Left ventricle myocardium inferior (tissue), 1 donor: ENCODE measurements at regions not wholly inside any gene's neighbourhood (a gene's known extent, or its start where the extent isn't known, plus 50 kb on each side); places are given as distances from the start of the nearest gene placed in this dataset.
A peak's percentile ranks its signal among the peaks of the same experiment; 100 is the strongest.
"Not testable (repeated sequence)": the region's sequence is repeated elsewhere in the genome, so short reads cannot be mapped to it uniquely, and the experiment has no call there.

ENCODE experiments used
- DNase-seq: peaks from one replicate; pipeline ENCODE4 v3.0.0-alpha.2; 2020
- H3K27ac ChIP-seq: fragments of 200-600 bp; replicated peaks from 2 replicates; pipeline ENCODE4 v1.8.0; 2021
- H3K27me3 ChIP-seq: fragments of 200-600 bp; 2 replicates; pipeline ENCODE4 v1.8.0; 2021; ENCODE audit warnings: low read depth
- H3K36me3 ChIP-seq: fragments of 200-600 bp; 2 replicates; pipeline ENCODE4 v1.8.0; 2021
- H3K4me1 ChIP-seq: fragments of 200-600 bp; 2 replicates; pipeline ENCODE4 v1.8.0; 2021
- H3K4me3 ChIP-seq: fragments of 200-600 bp; 2 replicates; pipeline ENCODE4 v1.8.0; 2021; ENCODE audit warnings: mild to moderate bottlenecking, moderate library complexity
- H3K9me3 ChIP-seq: fragments of 200-600 bp; replicated peaks from 2 replicates; pipeline ENCODE4 v1.8.0; 2021
- intact Hi-C: fragments of 100-400 bp; cut with micrococcal nuclease; formaldehyde crosslinking; loops from one replicate; pipeline ENCODE4 v1.11.0; 2022
- donor health status: DM: no; HTN: yes; CAD: no; lungs with severe emphysema.

DNA sequence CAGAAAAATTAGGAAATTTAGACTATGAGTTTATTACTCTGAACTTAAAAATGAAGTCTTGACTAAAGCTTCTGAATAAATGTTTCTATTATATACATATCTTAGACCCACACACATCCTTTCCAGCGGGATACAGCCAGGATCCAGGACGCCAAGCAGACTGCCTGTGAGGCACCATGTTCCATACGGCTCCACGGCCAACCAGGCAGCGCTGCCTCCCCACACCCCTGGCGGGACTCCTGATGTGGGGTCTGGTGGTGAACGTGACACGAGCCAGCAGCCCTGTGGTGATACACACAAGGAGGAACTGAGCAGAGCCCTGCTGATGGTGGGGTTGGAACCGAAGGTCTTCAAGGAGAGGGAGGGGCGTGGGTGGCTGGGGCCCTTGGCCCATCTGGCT, 59.8 kb upstream of the TNK2 start:
- H3K27ac ChIP-seq, H3K9me3 ChIP-seq, H3K4me3 ChIP-seq, H3K27me3 ChIP-seq, H3K4me1 ChIP-seq, DNase-seq, intact Hi-C loops: not testable (repeated sequence)
- peaks cover 68% of the 10 kb centered on the region for H3K36me3 ChIP-seq

DNA sequence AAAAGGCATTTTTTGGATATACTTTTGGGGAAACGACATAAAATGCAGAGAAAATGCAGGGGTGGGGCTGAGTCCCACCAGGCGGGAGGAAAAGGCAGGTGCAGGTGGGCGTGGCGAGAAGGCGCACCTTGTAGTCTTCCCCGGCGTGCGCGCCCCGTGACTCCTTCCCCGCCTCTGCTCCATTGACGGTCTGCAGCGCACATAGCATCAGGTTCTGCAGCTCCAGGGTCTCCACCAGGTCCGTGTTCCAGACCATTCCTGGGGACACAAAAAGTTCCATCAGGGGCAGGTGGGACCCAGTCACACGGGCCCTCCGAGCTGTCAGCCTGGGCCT, 59.0 kb upstream of the TNK2 start:
- intact Hi-C loops, DNase-seq: not testable (repeated sequence)

DNA sequence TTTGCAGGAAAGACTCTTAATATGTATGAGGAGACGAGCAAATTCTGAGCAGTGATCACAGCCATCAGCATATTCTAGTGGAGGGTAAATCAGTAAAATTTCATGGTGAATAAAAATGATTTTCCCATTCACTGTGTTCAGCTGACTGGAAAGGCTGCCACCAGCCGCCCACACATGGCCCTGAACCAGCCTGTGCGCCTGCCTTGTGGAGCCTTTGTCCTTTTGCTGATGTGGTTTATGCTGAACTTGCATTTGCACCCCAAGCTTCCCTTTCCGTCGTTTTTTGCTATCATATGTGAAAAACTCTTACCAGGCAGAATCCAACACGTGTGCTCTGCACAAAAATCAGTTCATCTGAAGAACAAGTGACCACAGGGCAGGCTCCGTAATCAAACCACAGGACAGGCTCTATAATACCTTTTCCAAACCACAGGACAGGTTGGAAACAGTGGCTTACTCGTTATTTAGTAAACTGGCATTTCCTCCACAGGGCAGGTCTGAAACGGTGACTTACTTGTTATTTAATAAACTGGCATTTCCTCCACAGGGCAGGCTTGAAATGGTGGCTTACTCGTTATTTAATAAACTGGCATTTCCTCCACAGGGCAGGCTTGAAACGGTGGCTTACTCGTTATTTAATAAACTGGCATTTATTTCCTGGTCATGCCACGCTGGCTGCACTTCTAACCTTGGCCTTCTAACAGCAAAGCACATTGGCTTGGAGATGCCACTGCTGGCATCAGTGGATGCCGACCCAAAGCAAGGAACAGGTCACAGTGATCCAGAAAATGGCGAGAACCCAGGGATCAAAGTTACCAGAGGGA, 58.4 kb upstream of the TNK2 start:
- H3K4me1 ChIP-seq, H3K27me3 ChIP-seq, DNase-seq, H3K9me3 ChIP-seq, intact Hi-C loops, H3K27ac ChIP-seq, H3K4me3 ChIP-seq: not testable (repeated sequence)
- H3K36me3 ChIP-seq: peaks cover 69% of the 10 kb centered on the region

More for the DNA sequence above, 59.0 kb upstream of the TNK2 start:
- not testable (repeated sequence) for H3K27me3 ChIP-seq, H3K9me3 ChIP-seq, H3K4me1 ChIP-seq, H3K27ac ChIP-seq, H3K4me3 ChIP-seq
- H3K36me3 ChIP-seq: peaks cover 73% of the 10 kb centered on the region

DNA sequence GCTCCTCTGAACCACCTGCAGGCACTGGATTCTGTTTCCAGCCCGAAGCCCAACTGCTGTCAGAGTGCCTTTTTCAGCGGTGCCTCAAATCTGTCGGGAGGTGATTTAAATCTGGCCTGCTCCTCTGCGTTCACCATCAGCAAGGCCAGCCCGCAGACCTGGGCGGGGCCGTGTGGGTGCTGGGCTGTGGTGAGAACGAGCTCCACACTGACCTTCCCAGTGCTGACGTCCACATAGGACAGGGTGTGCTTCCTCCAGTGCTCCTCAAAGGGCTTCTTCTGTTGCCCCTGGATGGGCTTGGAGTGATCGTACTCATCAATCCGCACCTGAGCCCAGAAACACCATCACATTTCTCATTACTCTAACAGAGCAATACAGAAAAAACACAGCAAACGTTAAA, 56.9 kb upstream of the TNK2 start:
- intact Hi-C loops, H3K27me3 ChIP-seq, H3K9me3 ChIP-seq, H3K4me3 ChIP-seq, H3K27ac ChIP-seq, DNase-seq, H3K4me1 ChIP-seq: not testable (repeated sequence)
- H3K36me3 ChIP-seq: peaks cover 55% of the 10 kb centered on the region

DNA sequence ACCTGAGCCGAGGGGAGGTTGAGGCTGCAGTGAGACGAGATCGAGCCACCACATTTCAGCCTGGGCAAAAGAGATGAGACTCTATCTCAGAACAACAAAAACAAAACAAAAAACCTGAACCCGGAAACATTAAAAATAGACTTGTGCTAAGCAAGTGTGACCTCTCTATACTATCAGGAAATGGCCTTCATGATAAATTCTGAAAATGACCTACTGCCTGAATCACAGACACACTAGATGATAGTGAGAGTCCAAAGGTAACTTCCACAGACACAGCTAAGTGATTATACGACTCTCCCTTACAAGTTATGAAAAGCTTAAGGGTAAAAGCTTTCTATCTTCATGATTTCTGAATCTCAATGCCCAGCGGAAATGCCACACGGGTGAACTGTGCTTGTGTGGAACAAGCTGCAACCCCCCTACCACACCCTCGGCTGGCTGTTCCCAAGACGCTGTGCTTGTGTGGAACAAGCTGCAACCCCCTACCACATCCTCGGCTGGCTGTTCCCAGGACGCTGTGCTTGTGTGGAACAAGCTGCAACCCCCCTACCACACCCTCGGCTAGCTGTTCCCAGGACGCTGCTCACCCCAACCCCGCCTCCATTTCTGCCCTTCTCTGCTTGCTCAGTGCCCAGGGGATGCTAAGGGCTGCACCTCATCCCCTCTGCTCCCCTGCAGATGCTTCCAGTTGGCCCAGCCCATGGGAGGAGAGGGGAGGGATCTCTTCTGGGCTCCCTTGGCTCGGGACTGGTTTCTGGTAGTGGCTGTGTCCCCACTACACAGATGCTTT, 56.2 kb upstream of the TNK2 start:
- H3K4me1 ChIP-seq, H3K4me3 ChIP-seq, DNase-seq, H3K27me3 ChIP-seq, H3K27ac ChIP-seq, intact Hi-C loops, H3K9me3 ChIP-seq: not testable (repeated sequence)
- H3K36me3 ChIP-seq: peaks cover 50% of the 10 kb centered on the region

DNA sequence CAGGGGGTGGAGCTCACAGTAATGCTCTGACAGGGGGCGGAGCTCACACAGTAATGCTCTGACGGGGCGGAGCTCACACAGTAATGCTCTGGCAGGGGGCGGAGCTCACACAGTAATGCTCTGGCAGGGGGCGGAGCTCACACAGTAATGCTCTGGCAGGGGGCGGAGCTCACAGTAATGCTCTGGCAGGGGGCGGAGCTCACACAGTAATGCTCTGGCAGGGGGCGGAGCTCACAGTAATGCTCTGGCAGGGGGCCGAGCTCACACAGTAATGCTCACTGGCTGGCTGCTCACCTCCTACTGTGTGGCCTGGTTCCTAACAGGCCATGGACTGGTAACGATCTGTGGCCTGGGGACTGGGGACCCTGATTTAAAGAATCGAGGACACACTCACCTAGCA, 53.9 kb upstream of the TNK2 start:
- H3K27me3 ChIP-seq, DNase-seq, H3K4me3 ChIP-seq, H3K9me3 ChIP-seq, H3K27ac ChIP-seq, H3K4me1 ChIP-seq, intact Hi-C loops: not testable (repeated sequence)
- peaks cover 45% of the 10 kb centered on the region for H3K36me3 ChIP-seq

DNA sequence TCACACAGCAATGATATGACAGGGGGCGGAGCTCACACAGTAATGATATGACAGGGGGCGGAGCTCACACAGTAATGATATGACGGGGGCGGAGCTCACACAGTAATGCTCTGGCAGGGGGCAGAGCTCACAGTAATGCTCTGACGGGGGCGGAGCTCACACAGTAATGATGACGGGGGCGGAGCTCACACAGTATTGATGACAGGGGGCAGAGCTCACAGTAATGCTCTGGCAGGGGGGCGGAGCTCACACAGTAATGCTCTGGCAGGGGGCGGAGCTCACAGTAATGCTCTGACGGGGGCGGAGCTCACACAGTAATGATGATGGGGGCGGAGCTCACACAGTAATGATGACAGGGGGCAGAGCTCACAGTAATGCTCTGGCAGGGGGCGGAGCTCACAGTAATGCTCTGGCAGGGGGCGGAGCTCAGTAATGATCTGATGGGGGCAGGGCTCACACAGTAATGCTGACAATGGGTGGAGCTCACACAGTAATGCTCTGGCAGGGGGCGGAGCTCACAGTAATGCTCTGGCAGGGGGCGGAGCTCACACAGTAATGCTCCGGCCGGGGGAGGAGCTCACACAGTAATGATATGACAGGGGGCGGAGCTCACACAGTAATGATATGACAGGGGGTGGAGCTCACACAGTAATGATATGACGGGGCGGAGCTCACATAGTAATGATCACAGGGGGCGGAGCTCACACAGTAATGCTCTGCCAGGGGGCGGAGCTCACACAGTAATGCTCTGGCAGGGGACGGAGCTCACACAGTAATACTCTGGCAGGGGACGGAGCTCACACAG, 52.8 kb upstream of the TNK2 start:
- H3K4me1 ChIP-seq, DNase-seq, H3K27ac ChIP-seq, H3K9me3 ChIP-seq, H3K27me3 ChIP-seq, H3K4me3 ChIP-seq, intact Hi-C loops: not testable (repeated sequence)
- peaks cover 39% of the 10 kb centered on the region for H3K36me3 ChIP-seq

DNA sequence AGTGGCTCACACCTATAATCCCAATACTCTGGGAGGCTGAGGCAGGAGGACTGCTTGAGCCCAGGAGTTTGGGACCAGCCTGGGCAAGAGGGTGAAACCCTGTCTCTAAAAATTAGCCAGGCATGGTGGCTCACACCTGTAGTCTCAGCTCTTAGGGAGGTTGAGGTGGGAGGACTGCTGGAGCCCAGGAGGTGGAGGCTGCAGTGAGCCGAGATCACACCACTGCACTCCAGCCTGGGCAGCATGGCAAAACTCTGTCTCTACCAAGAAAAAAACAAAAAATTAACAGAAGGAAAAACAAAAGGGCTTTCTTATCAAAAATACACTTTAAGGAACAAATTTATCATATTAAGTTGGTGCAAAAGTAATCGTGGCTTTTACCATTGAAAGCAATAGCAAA, 51.8 kb upstream of the TNK2 start:
- H3K27me3 ChIP-seq, intact Hi-C loops, DNase-seq, H3K9me3 ChIP-seq, H3K4me3 ChIP-seq, H3K4me1 ChIP-seq: not testable (repeated sequence)
- Histone ChIP-seq H3K36me3 (peaks cover 29% of the 10 kb centered on the region), H3K27ac (peak overlapping the region; percentile 54)

DNA sequence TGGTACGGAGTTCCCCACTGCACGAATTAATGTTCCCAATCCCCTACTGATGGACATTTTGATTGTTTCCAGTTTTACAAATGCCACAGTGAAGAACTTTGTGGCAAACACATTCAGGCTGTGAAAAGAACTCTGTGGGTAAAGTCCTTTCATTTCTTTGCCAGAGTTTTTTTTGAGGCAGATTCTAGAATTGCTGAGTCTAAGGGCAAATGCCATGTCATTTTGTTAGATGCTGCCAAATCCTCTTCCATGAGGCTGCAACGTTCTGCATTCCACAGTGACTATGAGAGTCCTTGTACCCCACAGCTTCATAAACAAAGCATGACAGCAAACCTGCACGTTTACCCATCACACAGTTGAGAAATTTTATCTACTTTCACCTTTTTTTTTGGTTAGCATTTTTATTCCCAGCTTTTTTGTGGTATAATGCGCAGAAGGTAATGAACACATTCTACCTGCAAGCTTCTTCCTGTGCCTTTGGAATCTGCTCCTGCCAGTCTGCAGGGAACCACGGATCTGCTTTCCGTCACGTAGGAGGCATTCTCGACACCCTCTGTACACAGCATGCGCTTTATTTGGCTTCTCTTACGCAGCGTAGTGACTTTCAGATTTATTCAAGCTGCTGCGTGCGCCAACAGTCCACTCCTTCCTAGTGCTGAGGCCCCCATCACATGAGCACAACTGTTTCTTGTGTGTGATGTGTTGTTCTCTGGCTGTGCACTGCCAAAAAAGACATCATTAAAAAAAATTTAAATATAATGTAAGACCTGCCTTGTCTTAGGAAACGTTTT, 51.2 kb upstream of the TNK2 start:
- H3K4me3 ChIP-seq, H3K4me1 ChIP-seq, intact Hi-C loops, DNase-seq, H3K9me3 ChIP-seq, H3K27me3 ChIP-seq: not testable (repeated sequence)
- Histone ChIP-seq H3K27ac (peak overlapping the region; percentile 54), H3K36me3 (peaks cover 23% of the 10 kb centered on the region)

DNA sequence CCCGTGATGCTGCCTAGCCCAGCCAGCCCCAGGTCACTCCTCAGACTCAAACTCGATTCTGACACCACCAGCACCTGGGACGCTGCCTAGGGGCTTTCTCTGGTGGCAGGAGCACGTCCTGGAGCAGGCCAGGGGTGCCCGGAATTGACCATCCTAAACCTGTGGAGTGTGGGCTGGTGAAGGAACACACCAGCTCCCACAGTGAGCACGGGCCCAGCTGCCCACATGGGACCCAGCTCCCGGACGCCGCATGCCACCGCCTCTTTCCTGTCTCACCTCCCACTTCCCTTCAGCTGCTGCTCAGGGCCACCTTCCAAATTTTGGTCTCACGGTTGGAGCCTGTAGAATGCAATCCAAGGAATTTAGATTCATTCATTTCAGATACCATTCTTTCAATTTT, 50.4 kb upstream of the TNK2 start:
- DNase-seq: not testable (repeated sequence)

More for the DNA sequence above, 50.4 kb upstream of the TNK2 start:
- H3K4me3 ChIP-seq, H3K27me3 ChIP-seq, H3K27ac ChIP-seq, H3K9me3 ChIP-seq, H3K4me1 ChIP-seq, intact Hi-C loops: not testable (repeated sequence)
- peaks cover 21% of the 10 kb centered on the region for H3K36me3 ChIP-seq
